Caco-2 (cell line): ENCODE measurements at regions not wholly inside any gene's neighbourhood (a gene's known extent, or its start where the extent isn't known, plus 50 kb on each side); places are given as distances from the start of the nearest gene placed in this dataset.

ENCODE experiments used
- BruUV-seq: library from RNA; stranded (reverse); fragments of 400-500 nt; replicated peaks from 2 replicates; lab custom pipeline; 2021; lab: Mats Ljungman, UMichigan
- CTCF ChIA-PET: fragments of 300-600 bp; sonication (Branson Sonifier 250); formaldehyde crosslinking; loops from one replicate; lab custom pipeline; 2022; ENCODE audit warnings: antibody characterized with exemption; lab: Charles Lee
- POLR2A ChIA-PET: fragments of 300-600 bp; sonication (Branson Sonifier 250); formaldehyde crosslinking; loops from one replicate; lab custom pipeline; 2022; ENCODE audit warnings: antibody characterized with exemption; lab: Charles Lee
- DNase-seq, 2 experiments: peaks; one replicate each; pipeline versions ENCODE4 v3.0.0 to v3.0.0-alpha.2; 2020 to 2022
- H3K27me3 ChIP-seq: replicated peaks from 2 replicates; pipeline ENCODE4 v1.6.0; 2011; ENCODE audit warnings: low read length; ENCODE audit not compliant: control insufficient read depth, insufficient read depth
- H3K36me3 ChIP-seq: 2 replicates; pipeline ENCODE4 v1.5.1; 2011; ENCODE audit warnings: low read length; ENCODE audit not compliant: control insufficient read depth, insufficient read depth
- H3K4me1 ChIP-seq: fragments of 250-450 bp; sonication (Bioruptor Pico); 2 replicates; pipeline ENCODE4 v1.5.1; 2020; ENCODE audit warnings: mild to moderate bottlenecking
- H3K4me3 ChIP-seq: 2 replicates; pipeline ENCODE4 v1.5.1; 2011; ENCODE audit warnings: low read depth, mild to moderate bottlenecking, control low read depth, low read length
- H3K9me3 ChIP-seq: fragments of 250-450 bp; sonication (Bioruptor Pico); 2 replicates; pipeline ENCODE4 v1.5.1; 2020; ENCODE audit warnings: mild to moderate bottlenecking, moderate library complexity
- H3K27ac Mint-ChIP-seq: one replicate; pipeline ENCODE4 v1.8.0; 2022; ENCODE audit warnings: mixed read lengths; ENCODE audit not compliant: unreplicated experiment
- H3K27me3 Mint-ChIP-seq: one replicate; pipeline ENCODE4 v1.8.0; 2022; ENCODE audit warnings: mixed read lengths; ENCODE audit not compliant: insufficient read depth, unreplicated experiment
- H3K36me3 Mint-ChIP-seq: one replicate; pipeline ENCODE4 v1.8.0; 2022; ENCODE audit warnings: mild to moderate bottlenecking, mixed read lengths; ENCODE audit not compliant: insufficient read depth, unreplicated experiment
- H3K4me1 Mint-ChIP-seq: one replicate; pipeline ENCODE4 v1.8.0; 2022; ENCODE audit warnings: low read depth, mixed read lengths; ENCODE audit not compliant: unreplicated experiment
- H3K4me3 Mint-ChIP-seq: one replicate; pipeline ENCODE4 v1.8.0; 2022; ENCODE audit warnings: mild to moderate bottlenecking, moderate library complexity, mixed read lengths; ENCODE audit not compliant: unreplicated experiment
- H3K9me3 Mint-ChIP-seq: one replicate; pipeline ENCODE4 v1.8.0; 2022; ENCODE audit warnings: mixed read lengths; ENCODE audit not compliant: unreplicated experiment
- intact Hi-C: fragments of 100-400 bp; cut with micrococcal nuclease; formaldehyde crosslinking; loops from one replicate; pipeline ENCODE4 v1.10.0; 2022; ENCODE audit not compliant: unreplicated experiment
- TF ChIP-seq, protein P1 (sequence below), 2 experiments: fragments of 200-600 bp in 1 of 2; IDR thresholded peaks; 1 replicate in 1 of 2; 2 replicates in 1 of 2; pipeline versions ENCODE4 v1.5.1 to v1.8.0; 2011 to 2022; ENCODE audit warnings: antibody characterized with exemption in 1 of 2, control low read depth in 1 of 2, inconsistent platforms in 1 of 2, low read depth in 1 of 2, low read length in 1 of 2, mild to moderate bottlenecking in 1 of 2, moderate library complexity in 1 of 2; ENCODE audit not compliant: insufficient read depth in 1 of 2, severe bottlenecking in 1 of 2, unreplicated experiment in 1 of 2

DNA sequence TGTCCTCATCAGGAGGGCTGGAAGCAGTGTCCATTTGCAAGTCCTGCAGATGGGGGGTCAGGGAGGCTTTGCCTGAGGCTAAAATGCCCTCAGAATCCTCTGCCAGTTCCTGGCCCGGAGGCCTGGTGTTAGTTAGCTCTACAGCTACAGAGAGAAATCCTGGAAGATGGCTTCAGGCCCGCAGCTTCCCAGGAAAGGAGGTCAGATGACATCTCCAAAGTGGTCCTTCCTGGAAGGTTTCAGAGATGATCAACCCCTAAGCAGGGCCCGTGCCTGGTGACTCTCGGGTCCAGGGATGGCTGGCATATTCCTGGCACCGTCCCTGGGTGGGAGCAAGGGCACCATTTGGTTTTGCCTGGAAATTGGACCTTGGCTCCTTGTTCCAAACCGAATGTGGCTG is 959.1 kb downstream of the BRD1 start:
- CTCF ChIA-PET, result no interaction called here
- no peaks in the 10 kb centered on the region for H3K27me3 ChIP-seq
- no TSS peak for BruUV-seq
- Mint-ChIP-seq H3K27me3 (peaks cover 17% of the 10 kb centered on the region), H3K4me1 (no peaks in the 10 kb centered on the region), H3K27ac (no peak overlapping the region), H3K9me3 (no peaks in the 10 kb centered on the region), H3K4me3 (no peak overlapping the region), H3K36me3 (no peaks in the 10 kb centered on the region)
- H3K4me1 ChIP-seq, result no peaks in the 10 kb centered on the region
- POLR2A ChIA-PET, result no interaction called here
- no peak overlapping the region for H3K4me3 ChIP-seq
- peak in 1 of 2 experiments; percentile 1 for DNase-seq
- H3K9me3 ChIP-seq, result no peaks in the 10 kb centered on the region
- intact Hi-C loops, result no loop called here
- TF ChIP-seq, protein P1, sequence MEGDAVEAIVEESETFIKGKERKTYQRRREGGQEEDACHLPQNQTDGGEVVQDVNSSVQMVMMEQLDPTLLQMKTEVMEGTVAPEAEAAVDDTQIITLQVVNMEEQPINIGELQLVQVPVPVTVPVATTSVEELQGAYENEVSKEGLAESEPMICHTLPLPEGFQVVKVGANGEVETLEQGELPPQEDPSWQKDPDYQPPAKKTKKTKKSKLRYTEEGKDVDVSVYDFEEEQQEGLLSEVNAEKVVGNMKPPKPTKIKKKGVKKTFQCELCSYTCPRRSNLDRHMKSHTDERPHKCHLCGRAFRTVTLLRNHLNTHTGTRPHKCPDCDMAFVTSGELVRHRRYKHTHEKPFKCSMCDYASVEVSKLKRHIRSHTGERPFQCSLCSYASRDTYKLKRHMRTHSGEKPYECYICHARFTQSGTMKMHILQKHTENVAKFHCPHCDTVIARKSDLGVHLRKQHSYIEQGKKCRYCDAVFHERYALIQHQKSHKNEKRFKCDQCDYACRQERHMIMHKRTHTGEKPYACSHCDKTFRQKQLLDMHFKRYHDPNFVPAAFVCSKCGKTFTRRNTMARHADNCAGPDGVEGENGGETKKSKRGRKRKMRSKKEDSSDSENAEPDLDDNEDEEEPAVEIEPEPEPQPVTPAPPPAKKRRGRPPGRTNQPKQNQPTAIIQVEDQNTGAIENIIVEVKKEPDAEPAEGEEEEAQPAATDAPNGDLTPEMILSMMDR (IDR thresholded peaks at IDR 0.05; ENCODE audit: insufficient read depth in 1 of 2, low read depth in 1 of 2, low read length in 1 of 2, severe bottlenecking in 1 of 2, unreplicated experiment in 1 of 2), result no peak
- no peaks in the 10 kb centered on the region for H3K36me3 ChIP-seq

DNA sequence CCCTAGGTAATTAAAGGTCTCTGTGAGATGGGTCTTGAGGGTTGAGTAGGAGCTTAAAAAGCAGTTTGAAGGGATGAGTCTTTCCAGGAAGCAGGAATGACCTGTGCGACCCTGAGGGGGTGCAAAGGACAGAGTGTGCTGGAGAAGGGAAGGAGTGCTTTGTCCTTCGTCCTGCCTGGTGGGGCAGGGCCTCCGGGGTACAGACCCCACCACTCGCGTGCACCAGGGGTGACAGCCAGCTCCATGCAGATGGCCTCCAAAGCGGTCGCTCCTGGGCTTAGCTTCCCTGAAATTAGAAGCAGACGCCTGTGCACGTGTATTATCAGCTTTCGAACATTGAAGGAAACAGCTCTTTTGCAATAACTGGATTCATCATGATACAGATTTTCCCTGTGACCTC is 959.8 kb downstream of the BRD1 start:
- DNase-seq, result no peak
- Mint-ChIP-seq H3K9me3 (no peaks in the 10 kb centered on the region), H3K4me3 (no peak overlapping the region), H3K36me3 (no peaks in the 10 kb centered on the region), H3K4me1 (no peaks in the 10 kb centered on the region), H3K27me3 (peaks cover 17% of the 10 kb centered on the region), H3K27ac (no peak overlapping the region)
- H3K4me3 ChIP-seq, result no peak overlapping the region
- ChIA-PET POLR2A (no interaction called here), CTCF (no interaction called here)
- no peaks in the 10 kb centered on the region for H3K27me3 ChIP-seq
- H3K36me3 ChIP-seq, result no peaks in the 10 kb centered on the region
- intact Hi-C loops, result no loop called here
- no peaks in the 10 kb centered on the region for H3K4me1 ChIP-seq
- TF ChIP-seq, protein P1 (IDR thresholded peaks at IDR 0.05; ENCODE audit: insufficient read depth in 1 of 2, low read depth in 1 of 2, low read length in 1 of 2, severe bottlenecking in 1 of 2, unreplicated experiment in 1 of 2), result no peak
- H3K9me3 ChIP-seq, result no peaks in the 10 kb centered on the region
- BruUV-seq, result no TSS peak

GRCh38 chr22:48866906-48867681 is 960.6 kb downstream of the BRD1 start:
- Mint-ChIP-seq H3K4me1 (no peaks in the 10 kb centered on the region), H3K27me3 (peaks cover 12% of the 10 kb centered on the region), H3K27ac (no peak overlapping the region), H3K4me3 (no peak overlapping the region), H3K36me3 (no peaks in the 10 kb centered on the region), H3K9me3 (peaks cover 2% of the 10 kb centered on the region)
- BruUV-seq, result no TSS peak
- Histone ChIP-seq H3K4me3 (no peak overlapping the region), H3K36me3 (no peaks in the 10 kb centered on the region), H3K9me3 (no peaks in the 10 kb centered on the region), H3K4me1 (no peaks in the 10 kb centered on the region), H3K27me3 (no peaks in the 10 kb centered on the region)
- POLR2A ChIA-PET, result no interaction called here
- CTCF ChIA-PET, result no interaction called here
- TF ChIP-seq, protein P1 (IDR thresholded peaks at IDR 0.05; ENCODE audit: insufficient read depth in 1 of 2, low read depth in 1 of 2, low read length in 1 of 2, severe bottlenecking in 1 of 2, unreplicated experiment in 1 of 2), result no peak
- DNase-seq, result peak in 1 of 2 experiments; percentile 9
- intact Hi-C loops, result no loop called here
